ENCODE measurements at regions not wholly inside any gene's neighbourhood (a gene's known extent, or its start where the extent isn't known, plus 50 kb on each side); places are given as distances from the start of the nearest gene placed in this dataset.

DNA sequence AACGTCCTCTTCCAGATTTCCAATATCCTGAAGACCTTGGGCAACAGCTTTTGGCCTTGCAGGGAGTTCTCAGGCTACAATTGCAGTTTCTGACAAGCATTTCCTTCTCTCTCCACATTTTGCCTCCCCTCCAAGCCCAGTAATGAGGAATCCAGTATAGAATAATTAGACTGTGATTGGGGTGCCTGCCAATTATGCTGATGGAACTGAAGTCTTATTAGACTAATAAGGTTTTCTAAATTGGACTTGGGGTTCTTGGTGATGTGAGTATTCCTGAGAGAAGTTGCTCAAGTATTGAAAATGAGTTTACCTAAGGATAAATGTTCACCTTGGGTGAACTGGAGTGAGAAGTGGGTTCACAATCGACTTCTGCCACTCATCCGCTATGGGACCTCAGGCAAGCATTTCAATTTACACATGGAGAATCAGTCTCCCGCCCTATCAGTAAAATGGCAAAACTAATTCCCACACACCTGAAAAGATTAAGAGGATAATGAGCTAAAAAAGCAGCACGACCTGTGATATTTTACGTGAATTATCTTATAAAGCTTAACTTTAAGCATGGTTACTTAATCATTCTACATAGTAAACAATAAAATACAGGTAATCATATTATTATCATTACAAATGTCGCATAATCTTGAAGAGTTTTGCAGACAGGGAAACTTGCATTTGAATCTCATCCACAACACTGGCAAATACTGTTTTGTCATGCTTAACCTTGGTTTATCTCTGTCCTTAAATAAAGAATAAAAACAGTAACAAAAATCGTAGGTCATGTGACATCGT is 628.0 kb downstream of the TMEM114 start:
- Mint-ChIP-seq H3K4me1 (ENCODE audit: low read depth, unreplicated experiment) (peaks cover 5% of the 10 kb centered on the region), H3K27me3 (ENCODE audit: unreplicated experiment) (no peaks in the 10 kb centered on the region), H3K27ac (ENCODE audit: unreplicated experiment) (no peak overlapping the region), H3K36me3 (ENCODE audit: unreplicated experiment) (no peaks in the 10 kb centered on the region), H3K9me3 (ENCODE audit: unreplicated experiment) (peaks cover 1% of the 10 kb centered on the region), H3K4me3 (ENCODE audit: unreplicated experiment) (no peak overlapping the region)
- TF ChIP-seq, protein P1, sequence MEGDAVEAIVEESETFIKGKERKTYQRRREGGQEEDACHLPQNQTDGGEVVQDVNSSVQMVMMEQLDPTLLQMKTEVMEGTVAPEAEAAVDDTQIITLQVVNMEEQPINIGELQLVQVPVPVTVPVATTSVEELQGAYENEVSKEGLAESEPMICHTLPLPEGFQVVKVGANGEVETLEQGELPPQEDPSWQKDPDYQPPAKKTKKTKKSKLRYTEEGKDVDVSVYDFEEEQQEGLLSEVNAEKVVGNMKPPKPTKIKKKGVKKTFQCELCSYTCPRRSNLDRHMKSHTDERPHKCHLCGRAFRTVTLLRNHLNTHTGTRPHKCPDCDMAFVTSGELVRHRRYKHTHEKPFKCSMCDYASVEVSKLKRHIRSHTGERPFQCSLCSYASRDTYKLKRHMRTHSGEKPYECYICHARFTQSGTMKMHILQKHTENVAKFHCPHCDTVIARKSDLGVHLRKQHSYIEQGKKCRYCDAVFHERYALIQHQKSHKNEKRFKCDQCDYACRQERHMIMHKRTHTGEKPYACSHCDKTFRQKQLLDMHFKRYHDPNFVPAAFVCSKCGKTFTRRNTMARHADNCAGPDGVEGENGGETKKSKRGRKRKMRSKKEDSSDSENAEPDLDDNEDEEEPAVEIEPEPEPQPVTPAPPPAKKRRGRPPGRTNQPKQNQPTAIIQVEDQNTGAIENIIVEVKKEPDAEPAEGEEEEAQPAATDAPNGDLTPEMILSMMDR (IDR thresholded peaks at IDR 0.05; ENCODE audit: partially characterized antibody, unreplicated experiment): no peak
- DNase-seq: no peak

DNA sequence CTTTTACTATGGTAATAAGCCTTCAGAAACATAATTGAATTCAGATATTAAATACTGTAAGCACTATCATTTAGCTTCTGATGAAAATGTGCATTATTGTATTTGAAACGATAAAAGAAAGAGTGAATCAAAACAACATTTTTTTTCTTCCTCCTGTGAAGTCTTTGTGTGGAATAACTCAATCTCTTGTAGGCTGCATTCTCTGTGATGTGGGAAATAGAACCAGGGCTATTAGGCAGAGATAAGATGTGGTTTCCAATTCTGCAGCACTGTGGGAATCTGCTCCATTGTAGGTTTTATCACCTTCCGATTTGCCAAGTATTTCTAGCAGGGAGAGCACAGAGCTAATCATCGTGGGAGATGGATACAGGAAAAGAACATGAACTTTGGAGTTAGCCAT is 624.5 kb downstream of the RBFOX1 start:
- H3K27ac Mint-ChIP-seq (ENCODE audit: unreplicated experiment): no peak overlapping the region
- DNase-seq: no peak
- no peaks in the 10 kb centered on the region for H3K4me1 Mint-ChIP-seq (ENCODE audit: low read depth, unreplicated experiment)

DNA sequence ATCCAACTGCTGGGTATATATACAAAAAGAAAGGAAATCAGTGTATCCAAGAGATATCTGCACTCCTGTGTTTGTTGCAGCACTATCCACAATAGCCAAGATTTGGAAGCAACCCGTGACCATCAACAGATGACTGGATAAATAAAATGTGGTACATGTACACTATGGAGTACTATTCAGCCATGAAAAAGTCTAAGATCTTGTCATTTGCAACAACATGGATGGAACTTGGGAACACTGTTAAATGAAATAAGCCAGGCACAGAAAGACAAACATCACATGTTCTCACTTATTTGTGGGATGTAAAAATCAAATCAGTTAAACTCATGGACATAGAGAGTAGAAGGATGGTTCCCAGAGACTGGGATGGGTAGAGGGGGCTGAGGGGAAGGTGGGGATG is 620.7 kb downstream of the RBFOX1 start:
- no peaks in the 10 kb centered on the region for H3K4me1 Mint-ChIP-seq (ENCODE audit: low read depth, unreplicated experiment)

More for the DNA sequence above, 624.5 kb downstream of the RBFOX1 start:
- no peaks in the 10 kb centered on the region for H3K27me3 Mint-ChIP-seq (ENCODE audit: unreplicated experiment)
- no peaks in the 10 kb centered on the region for H3K9me3 Mint-ChIP-seq (ENCODE audit: unreplicated experiment)
- TF ChIP-seq, protein P1 (IDR thresholded peaks at IDR 0.05; ENCODE audit: partially characterized antibody, unreplicated experiment): no peak
- no peaks in the 10 kb centered on the region for H3K36me3 Mint-ChIP-seq (ENCODE audit: unreplicated experiment)
- no peak overlapping the region for H3K4me3 Mint-ChIP-seq (ENCODE audit: unreplicated experiment)

DNA sequence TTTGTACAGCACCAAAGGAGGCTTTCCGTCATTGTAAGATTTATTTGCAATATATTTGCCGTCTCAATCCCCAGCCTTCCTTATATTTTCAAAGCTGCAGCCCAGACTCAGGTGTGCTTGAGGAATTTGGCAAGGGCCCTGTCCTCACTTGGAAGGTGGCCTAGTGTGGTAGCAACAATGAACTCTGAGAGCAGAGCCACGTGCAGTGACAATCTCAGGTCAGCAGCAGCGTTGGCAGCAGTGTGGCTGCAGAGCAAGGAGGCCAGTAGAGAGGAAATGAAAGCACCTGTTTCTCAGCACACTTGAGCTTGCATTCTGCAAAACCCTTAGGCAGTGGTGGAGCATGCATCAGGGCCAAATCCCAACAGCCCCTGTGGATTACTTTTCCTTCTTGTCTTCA is 613.5 kb downstream of the RBFOX1 start:
- H3K4me3 Mint-ChIP-seq (ENCODE audit: unreplicated experiment): no peak overlapping the region
- no peaks in the 10 kb centered on the region for H3K4me1 Mint-ChIP-seq (ENCODE audit: low read depth, unreplicated experiment)
- no peak overlapping the region for H3K27ac Mint-ChIP-seq (ENCODE audit: unreplicated experiment)
- peaks cover 12% of the 10 kb centered on the region for H3K9me3 Mint-ChIP-seq (ENCODE audit: unreplicated experiment)
- no peak for DNase-seq
- TF ChIP-seq, protein P1 (IDR thresholded peaks at IDR 0.05; ENCODE audit: partially characterized antibody, unreplicated experiment): no peak
- H3K36me3 Mint-ChIP-seq (ENCODE audit: unreplicated experiment): no peaks in the 10 kb centered on the region
- no peaks in the 10 kb centered on the region for H3K27me3 Mint-ChIP-seq (ENCODE audit: unreplicated experiment)

More for the DNA sequence above, 620.7 kb downstream of the RBFOX1 start:
- Mint-ChIP-seq H3K27me3 (ENCODE audit: unreplicated experiment) (no peaks in the 10 kb centered on the region), H3K9me3 (ENCODE audit: unreplicated experiment) (no peaks in the 10 kb centered on the region), H3K27ac (ENCODE audit: unreplicated experiment) (no peak overlapping the region), H3K36me3 (ENCODE audit: unreplicated experiment) (no peaks in the 10 kb centered on the region), H3K4me3 (ENCODE audit: unreplicated experiment) (no peak overlapping the region)
- DNase-seq: no peak
- TF ChIP-seq, protein P1 (IDR thresholded peaks at IDR 0.05; ENCODE audit: partially characterized antibody, unreplicated experiment): no peak

DNA sequence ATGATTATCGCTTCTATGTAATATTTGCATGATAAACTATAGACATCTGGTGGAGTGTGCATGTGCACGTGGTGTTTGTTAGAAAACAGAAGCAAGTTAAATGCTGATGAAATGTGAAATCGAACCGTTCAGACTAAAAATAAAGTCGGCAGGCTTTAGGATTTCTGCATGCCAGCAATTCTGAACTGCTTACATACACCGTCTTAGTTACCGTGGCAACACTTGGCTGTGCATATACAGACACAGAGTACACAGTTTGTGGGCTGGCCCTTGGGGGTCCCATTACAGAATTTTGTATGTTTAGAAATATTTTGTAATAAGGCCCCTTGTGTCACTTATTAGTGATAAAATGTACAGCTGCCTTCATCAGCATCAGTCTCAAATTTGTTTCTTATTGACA is 605.5 kb downstream of the RBFOX1 start:
- Mint-ChIP-seq H3K4me3 (ENCODE audit: unreplicated experiment) (no peak overlapping the region), H3K9me3 (ENCODE audit: unreplicated experiment) (peaks cover 6% of the 10 kb centered on the region), H3K27ac (ENCODE audit: unreplicated experiment) (no peak overlapping the region), H3K4me1 (ENCODE audit: low read depth, unreplicated experiment) (no peaks in the 10 kb centered on the region), H3K27me3 (ENCODE audit: unreplicated experiment) (peaks cover 4% of the 10 kb centered on the region), H3K36me3 (ENCODE audit: unreplicated experiment) (no peaks in the 10 kb centered on the region)
- no peak for DNase-seq
- TF ChIP-seq, protein P1 (IDR thresholded peaks at IDR 0.05; ENCODE audit: partially characterized antibody, unreplicated experiment): no peak

All from glutamatergic neuron (in vitro differentiated cells).